GM19455 (cell line): ENCODE measurements at regions not wholly inside any gene's neighbourhood (a gene's known extent, or its start where the extent isn't known, plus 50 kb on each side); places are given as distances from the start of the nearest gene placed in this dataset.

ENCODE experiments used
- ATAC-seq: cut with Tn5 transposase; IDR thresholded peaks from one replicate; pipeline ENCODE4 v1.9.1; 2021; ENCODE audit not compliant: unreplicated experiment

DNA sequence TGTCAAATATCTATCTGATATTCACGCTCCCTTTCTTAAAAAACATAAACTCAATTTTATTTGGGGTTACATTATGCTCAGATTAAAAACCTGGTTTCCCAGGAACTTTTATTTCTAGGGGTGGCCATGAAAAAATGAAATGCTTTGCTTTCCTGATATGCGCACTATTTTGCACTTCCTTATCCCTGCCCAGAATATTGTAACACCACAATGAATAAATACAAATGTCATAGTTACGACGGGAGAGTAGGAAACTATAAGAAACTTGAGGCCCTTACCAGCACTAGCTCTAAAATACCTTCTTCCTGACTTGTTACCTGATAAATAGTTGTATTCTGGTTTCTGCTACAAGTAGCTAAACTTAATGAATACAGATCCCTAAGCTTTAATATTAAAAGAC, 475.6 kb upstream of the CWC22 start:
- no peak for ATAC-seq

DNA sequence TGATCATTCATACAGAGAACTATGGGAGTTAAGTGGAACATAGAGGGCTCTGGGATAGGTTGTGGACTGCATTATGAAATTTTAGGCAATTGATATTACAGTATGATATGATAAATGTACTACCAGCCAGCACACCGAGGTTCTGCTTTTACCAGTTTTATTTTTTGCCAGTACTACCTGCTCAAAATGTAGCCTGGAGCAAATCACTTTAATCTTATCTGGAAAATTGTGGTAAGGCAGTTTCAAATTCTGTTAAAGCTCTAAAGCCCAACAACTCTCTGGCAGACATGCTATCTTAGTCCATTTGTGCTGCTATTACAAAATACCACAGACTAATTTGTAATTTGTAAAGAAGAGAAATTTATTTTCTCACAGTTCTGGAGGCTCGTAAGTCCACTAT, 474.9 kb upstream of the CWC22 start:
- ATAC-seq = no peak

DNA sequence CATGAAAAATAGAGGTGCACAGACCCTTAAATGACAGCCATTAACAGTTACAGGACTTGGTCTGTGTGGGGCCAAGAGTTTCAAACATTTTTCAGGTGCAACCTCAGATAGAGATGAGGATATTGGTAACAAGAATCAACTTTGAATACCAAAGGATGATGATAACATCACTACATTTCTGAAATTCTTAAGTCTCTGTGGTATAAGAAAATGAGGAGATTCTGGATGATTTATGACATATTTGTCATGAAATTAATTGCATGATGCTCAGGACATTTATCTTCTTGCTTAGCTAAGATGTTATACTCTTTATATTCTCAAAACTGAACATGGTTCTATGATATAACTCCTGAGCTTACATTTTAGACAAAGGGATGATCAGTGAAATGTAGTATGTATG, 471.8 kb upstream of the CWC22 start:
- no peak for ATAC-seq

GRCh38 chr2:180474716-180475115, 467.6 kb upstream of the CWC22 start:
- no peak for ATAC-seq

GRCh38 chr2:180473456-180473855, 466.4 kb upstream of the CWC22 start:
- no peak for ATAC-seq

DNA sequence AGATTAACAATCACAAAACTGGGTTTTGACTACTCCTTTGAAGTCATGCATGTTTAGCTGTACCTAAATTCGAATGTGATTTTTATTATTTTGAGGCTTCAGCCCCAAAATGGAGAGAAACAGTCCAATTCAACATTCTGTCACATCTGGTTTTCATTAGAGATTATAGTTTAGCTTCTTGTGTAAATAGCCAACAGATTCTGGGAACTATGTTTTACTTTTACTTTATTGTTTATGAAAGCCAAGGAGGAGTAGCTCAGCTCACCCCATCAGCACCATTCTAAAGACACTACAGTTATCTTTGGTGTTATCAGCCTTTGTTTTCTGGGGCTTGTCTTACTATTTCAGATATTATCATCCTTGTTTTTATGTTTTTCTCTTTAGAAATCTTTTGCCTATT, 465.0 kb upstream of the CWC22 start:
- ATAC-seq = no peak

DNA sequence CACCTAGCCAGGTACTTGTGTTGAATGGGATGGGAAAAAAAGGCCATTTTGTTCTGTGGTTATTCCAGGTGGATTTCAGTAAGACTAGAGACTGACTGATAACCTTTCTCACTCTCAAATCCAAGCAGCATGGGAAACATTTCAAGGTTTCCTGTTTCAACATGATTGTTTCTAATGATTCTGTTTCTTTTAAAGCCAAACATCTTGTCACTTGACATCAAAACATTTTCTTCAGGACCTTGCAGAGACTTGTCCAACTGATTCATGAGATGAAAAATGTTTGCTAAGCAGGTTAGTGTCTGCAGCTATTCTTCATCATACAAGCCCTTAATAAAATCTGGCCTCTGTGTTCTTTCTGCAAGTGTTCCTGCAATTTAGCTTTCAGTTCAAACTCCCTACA, 456.5 kb upstream of the CWC22 start:
- ATAC-seq = no peak

- ATAC-seq = no peak
Observed at GRCh38 chr2:180461761-180462160, 454.7 kb upstream of the CWC22 start.

GRCh38 chr2:180456801-180457200, 449.7 kb upstream of the CWC22 start:
- no peak for ATAC-seq

GRCh38 chr2:180450841-180451240, 443.7 kb upstream of the CWC22 start:
- ATAC-seq = no peak

GRCh38 chr2:180449171-180449915, 442.2 kb upstream of the CWC22 start:
- ATAC-seq = no peak

DNA sequence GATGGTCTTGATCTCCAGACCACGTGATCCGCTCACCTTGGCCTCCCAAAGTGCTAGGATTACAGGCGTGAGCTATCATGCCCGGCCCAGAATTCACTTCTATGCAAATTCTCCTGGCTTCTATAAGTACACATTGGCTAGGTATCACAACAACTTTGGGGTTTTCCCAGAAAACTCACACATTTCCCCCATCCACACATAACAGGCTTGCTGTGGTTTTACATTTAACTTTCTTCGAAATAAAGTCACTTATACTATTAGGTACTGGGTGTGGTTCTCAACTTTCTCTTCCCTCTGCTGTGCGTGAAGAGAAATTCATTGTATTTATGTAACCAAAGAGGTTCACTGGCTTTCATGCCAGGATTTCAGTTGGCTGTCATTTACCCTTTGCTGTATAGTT, 439.4 kb upstream of the CWC22 start:
- no peak for ATAC-seq

DNA sequence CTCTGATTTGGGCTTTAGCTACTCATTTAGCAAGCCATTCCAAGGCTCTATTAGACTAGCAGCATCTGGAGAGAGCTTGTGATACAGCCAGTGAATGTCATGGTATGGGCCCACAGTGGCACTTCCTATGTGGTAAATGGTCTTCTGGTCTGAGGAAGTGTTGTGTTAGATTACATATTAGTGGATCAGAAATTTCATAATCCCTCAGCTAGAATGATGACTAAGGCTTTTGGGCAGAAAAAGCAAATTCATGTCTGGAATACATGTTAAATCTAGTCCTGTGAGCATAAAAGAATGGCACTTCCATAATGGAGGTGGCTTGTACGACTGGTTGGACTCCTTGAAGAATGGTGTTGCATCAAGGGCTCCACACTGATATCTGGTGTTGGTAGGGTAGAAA, 436.8 kb upstream of the CWC22 start:
- ATAC-seq = no peak

- no peak for ATAC-seq
Observed at GRCh38 chr2:180442860-180443644, 436.0 kb upstream of the CWC22 start.

GRCh38 chr2:180419212-180419611, 412.1 kb upstream of the CWC22 start:
- ATAC-seq = no peak

GRCh38 chr2:180416627-180417026, 409.5 kb upstream of the CWC22 start:
- no peak for ATAC-seq

- ATAC-seq = no peak
Observed at GRCh38 chr2:180413336-180413735, 406.2 kb upstream of the CWC22 start.

DNA sequence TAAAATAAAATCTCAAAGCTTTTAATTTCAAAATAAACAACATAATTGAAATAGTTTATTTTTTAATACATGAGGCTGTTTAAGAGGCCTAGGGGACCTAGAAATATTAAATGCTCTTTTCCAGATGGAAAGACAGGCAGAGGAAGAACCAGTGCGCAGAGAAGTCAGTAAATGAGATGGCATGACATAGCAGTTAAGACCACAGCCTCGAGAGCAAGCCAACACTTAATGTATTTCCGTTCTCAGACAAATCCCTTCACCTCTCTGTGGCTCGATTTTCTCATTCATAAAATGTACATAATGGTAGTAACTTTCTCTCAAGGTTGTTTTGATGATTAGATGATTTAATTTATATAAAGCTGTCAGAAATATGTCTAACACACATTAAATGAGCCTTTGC, 405.1 kb upstream of the CWC22 start:
- ATAC-seq = no peak

- ATAC-seq = no peak
Observed at GRCh38 chr2:180411661-180412060, 404.6 kb upstream of the CWC22 start.

DNA sequence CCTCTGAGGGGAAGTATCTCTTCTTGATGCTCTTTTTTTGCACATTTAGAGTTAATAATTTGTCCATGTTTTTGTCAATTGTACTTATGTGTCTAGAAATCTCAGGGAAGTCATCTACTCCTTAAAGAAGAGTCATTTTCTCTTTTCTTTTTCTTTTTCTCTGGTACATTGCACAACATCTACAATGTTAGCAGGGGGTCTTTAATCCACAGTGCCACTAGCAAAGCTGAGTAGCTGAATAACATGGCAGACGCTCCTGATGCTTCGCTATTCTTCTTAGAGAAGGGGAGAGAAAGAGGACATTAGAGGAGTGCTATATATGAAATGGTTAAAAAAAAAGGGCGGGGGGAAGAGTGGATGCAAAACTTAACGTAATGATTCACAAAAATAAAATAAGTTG, 399.6 kb upstream of the CWC22 start:
- ATAC-seq = no peak

DNA sequence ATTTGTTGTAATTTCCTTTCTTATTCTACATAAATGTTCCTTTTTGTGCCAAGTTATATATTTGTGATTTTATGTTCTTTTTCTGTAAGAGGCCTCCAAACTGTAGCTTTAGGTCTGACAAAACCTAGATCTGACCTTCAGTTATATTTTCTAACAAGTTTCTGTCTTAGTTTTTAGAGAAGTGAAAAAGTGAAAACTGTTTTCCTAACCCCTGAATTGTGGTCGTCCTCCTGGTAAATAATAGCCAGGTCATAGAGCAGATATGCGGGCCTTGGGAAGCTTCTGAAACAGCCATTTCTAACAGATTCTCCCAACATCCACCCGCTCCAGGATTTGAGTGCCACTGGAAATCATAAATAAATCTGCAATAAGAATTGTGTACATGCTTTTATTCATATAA, 398.4 kb upstream of the CWC22 start:
- ATAC-seq = no peak

DNA sequence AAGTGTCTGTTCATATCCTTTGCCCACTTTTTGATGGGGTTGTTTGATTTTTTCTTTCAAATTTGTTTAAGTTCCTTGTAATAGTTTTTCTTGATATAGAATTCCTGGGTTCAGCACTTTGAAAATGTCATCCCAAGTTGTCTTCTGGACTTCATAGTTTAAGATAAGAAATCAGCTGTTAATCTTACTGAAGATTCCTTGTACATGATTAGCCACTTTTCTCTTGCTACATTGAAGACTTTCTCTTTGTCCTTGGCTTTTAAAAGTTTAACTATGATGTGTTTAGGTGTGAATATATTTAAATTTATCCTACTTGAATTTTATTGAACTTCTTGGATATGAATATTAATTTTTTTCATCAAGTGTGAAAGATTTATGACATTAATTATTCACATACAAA, 387.2 kb upstream of the CWC22 start:
- no peak for ATAC-seq
